ENCODE measurements at regions not wholly inside any gene's neighbourhood (a gene's known extent, or its start where the extent isn't known, plus 50 kb on each side); places are given as distances from the start of the nearest gene placed in this dataset.

DNA sequence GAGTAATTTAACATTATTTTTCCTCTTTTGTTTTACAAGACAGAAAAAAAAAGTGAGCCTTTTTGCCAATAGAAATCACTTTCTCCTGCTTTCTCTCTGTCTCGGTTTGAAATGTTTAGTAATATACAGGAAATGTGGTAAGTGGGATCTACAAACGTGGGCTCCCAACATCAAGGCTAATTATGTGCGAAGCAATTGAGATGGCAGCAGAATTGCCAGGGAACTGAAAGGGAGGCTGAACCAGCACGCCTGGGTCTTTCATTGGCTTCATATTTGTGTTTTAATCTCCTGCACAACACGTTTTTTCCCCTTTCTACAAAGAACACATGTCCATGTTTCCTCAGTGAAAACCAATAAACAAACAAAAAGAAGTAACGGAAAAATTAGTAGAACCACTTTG, 743.9 kb upstream of the SOX9 start:
- CTCF ChIA-PET: no interaction called here
- no peak overlapping the region for H3K4me3 Mint-ChIP-seq (ENCODE audit: unreplicated experiment)
- DNase-seq (ENCODE audit: unreplicated experiment): no peak
- no TSS peak for BruUV-seq (replicated peaks)
- H3K36me3 Mint-ChIP-seq (ENCODE audit: insufficient read depth, unreplicated experiment): no peaks in the 10 kb centered on the region
- H3K9me3 Mint-ChIP-seq (ENCODE audit: unreplicated experiment): no peaks in the 10 kb centered on the region
- no peaks in the 10 kb centered on the region for H3K27me3 Mint-ChIP-seq (ENCODE audit: insufficient read depth, unreplicated experiment)
- H3K4me1 Mint-ChIP-seq (ENCODE audit: insufficient read depth, unreplicated experiment): no peaks in the 10 kb centered on the region
- TF ChIP-seq CTCF (IDR thresholded peaks at IDR 0.05; ENCODE audit: unreplicated experiment): no peak
- intact Hi-C loops (cut with micrococcal nuclease): no loop called here
- H3K27ac Mint-ChIP-seq (ENCODE audit: low read depth, unreplicated experiment): no peak overlapping the region
- POLR2A ChIA-PET: no interaction called here

GRCh38 chr17:71378036-71378435, 742.8 kb upstream of the SOX9 start:
- CTCF ChIA-PET: no interaction called here
- Mint-ChIP-seq H3K27me3 (ENCODE audit: insufficient read depth, unreplicated experiment) (no peaks in the 10 kb centered on the region), H3K4me3 (ENCODE audit: unreplicated experiment) (no peak overlapping the region), H3K27ac (ENCODE audit: low read depth, unreplicated experiment) (no peak overlapping the region), H3K36me3 (ENCODE audit: insufficient read depth, unreplicated experiment) (no peaks in the 10 kb centered on the region), H3K4me1 (ENCODE audit: insufficient read depth, unreplicated experiment) (no peaks in the 10 kb centered on the region), H3K9me3 (ENCODE audit: unreplicated experiment) (no peaks in the 10 kb centered on the region)
- no peak for TF ChIP-seq CTCF (IDR thresholded peaks at IDR 0.05; ENCODE audit: unreplicated experiment)
- no peak for DNase-seq (ENCODE audit: unreplicated experiment)
- BruUV-seq (replicated peaks): no TSS peak
- POLR2A ChIA-PET: interaction anchor here (0.5 kb wide), 1 partner anchor 972 kb away, joined by 3 read pairs; no protein-coding TSS in a partner anchor
- intact Hi-C loops (cut with micrococcal nuclease): no loop called here

DNA sequence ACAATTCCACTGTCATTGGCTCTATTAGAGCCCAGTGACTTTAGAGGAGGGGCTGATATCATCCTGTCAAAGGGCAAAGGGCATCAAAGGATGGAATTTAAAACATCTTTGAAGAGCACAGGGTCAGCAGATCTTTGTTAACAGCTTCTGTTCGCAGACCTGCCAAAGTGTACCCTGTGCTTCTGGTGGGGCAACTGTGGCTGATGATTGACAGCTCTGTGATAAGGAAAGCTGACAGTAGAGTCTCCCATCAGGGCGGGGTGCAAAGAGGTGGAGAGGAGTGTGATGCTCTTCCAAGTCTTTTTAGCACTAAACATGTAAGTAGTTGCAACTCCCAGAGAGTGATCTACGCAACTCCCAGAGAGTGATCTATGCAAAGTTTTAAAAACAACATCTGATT, 742.1 kb upstream of the SOX9 start:
- H3K9me3 Mint-ChIP-seq (ENCODE audit: unreplicated experiment): no peaks in the 10 kb centered on the region
- no peak overlapping the region for H3K27ac Mint-ChIP-seq (ENCODE audit: low read depth, unreplicated experiment)
- H3K4me3 Mint-ChIP-seq (ENCODE audit: unreplicated experiment): no peak overlapping the region
- H3K27me3 Mint-ChIP-seq (ENCODE audit: insufficient read depth, unreplicated experiment): no peaks in the 10 kb centered on the region
- H3K4me1 Mint-ChIP-seq (ENCODE audit: insufficient read depth, unreplicated experiment): no peaks in the 10 kb centered on the region
- no peaks in the 10 kb centered on the region for H3K36me3 Mint-ChIP-seq (ENCODE audit: insufficient read depth, unreplicated experiment)
- POLR2A ChIA-PET: interaction anchor here (0.5 kb wide), 1 partner anchor 973 kb away, joined by 3 read pairs; no protein-coding TSS in a partner anchor
- TF ChIP-seq CTCF (IDR thresholded peaks at IDR 0.05; ENCODE audit: unreplicated experiment): no peak
- intact Hi-C loops (cut with micrococcal nuclease): no loop called here
- CTCF ChIA-PET: no interaction called here
- BruUV-seq (replicated peaks): no TSS peak
- DNase-seq (ENCODE audit: unreplicated experiment): no peak

GRCh38 chr17:71379512-71379911, 741.3 kb upstream of the SOX9 start:
- Mint-ChIP-seq H3K4me1 (ENCODE audit: insufficient read depth, unreplicated experiment) (no peaks in the 10 kb centered on the region), H3K4me3 (ENCODE audit: unreplicated experiment) (no peak overlapping the region)

More at GRCh38 chr17:71379512-71379911, 741.3 kb upstream of the SOX9 start:
- Mint-ChIP-seq H3K36me3 (ENCODE audit: insufficient read depth, unreplicated experiment) (no peaks in the 10 kb centered on the region), H3K27ac (ENCODE audit: low read depth, unreplicated experiment) (no peak overlapping the region), H3K27me3 (ENCODE audit: insufficient read depth, unreplicated experiment) (no peaks in the 10 kb centered on the region), H3K9me3 (ENCODE audit: unreplicated experiment) (no peaks in the 10 kb centered on the region)
- POLR2A ChIA-PET: no interaction called here
- no peak for DNase-seq (ENCODE audit: unreplicated experiment)
- BruUV-seq (replicated peaks): no TSS peak
- CTCF ChIA-PET: no interaction called here
- TF ChIP-seq CTCF (IDR thresholded peaks at IDR 0.05; ENCODE audit: unreplicated experiment): no peak
- intact Hi-C loops (cut with micrococcal nuclease): no loop called here

All from MCF 10A (cell line).